Vagina (tissue), 2 donors: ENCODE measurements at regions not wholly inside any gene's neighbourhood (a gene's known extent, or its start where the extent isn't known, plus 50 kb on each side); places are given as distances from the start of the nearest gene placed in this dataset. TPM values are rescaled to one million over a fixed set of nuclear protein-coding genes. Genes with fewer than 3 reads are reported as not detected.

Experiments used
- DNase-seq, 2 donors: peaks; one replicate each; pipeline ENCODE4 v3.0.0-alpha.2; 2017; ENCODE audit errors: extremely low spot score in 2 of 2
- H3K27ac ChIP-seq: fragments of 200-600 bp; sonication (generic); one replicate; pipeline ENCODE4 v1.5.1; 2019
- H3K27me3 ChIP-seq: fragments of 200-600 bp; sonication (generic); one replicate; pipeline ENCODE4 v1.5.1; 2019
- H3K36me3 ChIP-seq, 2 donors: fragments of 200-600 bp; sonication (generic); one replicate each; pipeline ENCODE4 v1.5.1; 2017 to 2019
- H3K4me1 ChIP-seq: fragments of 200-600 bp; sonication (generic); one replicate; pipeline ENCODE4 v1.5.1; 2019
- H3K4me3 ChIP-seq, 2 donors: fragments of 200-600 bp; sonication (generic); 1 replicate in 1 of 2; 2 replicates in 1 of 2; pipeline ENCODE4 v1.5.1; 2016 to 2019
- H3K9me3 ChIP-seq: fragments of 200-600 bp; sonication (generic); one replicate; pipeline ENCODE4 v1.5.1; 2019
- CTCF ChIP-seq, 3 experiments: fragments of 450-650 bp in 2 of 3; fragments of 200-600 bp in 1 of 3; sonication (generic) in 1 of 3; IDR thresholded peaks; one replicate each; pipeline ENCODE4 v1.5.1; 2017 to 2019; ENCODE audit warnings: antibody characterized with exemption in 3 of 3, mild to moderate bottlenecking in 2 of 3, moderate library complexity in 2 of 3
- POLR2A ChIP-seq, 2 donors: fragments of 450-650 bp; IDR thresholded peaks; one replicate each; pipeline ENCODE4 v1.6.1; 2017; ENCODE audit warnings: antibody characterized with exemption in 2 of 2, mild to moderate bottlenecking in 2 of 2, moderate library complexity in 2 of 2
- POLR2AphosphoS5 ChIP-seq, 2 donors: sonication (generic); formaldehyde crosslinking; IDR thresholded peaks; one replicate each; pipeline ENCODE4 v1.9.0; 2017; ENCODE audit warnings: antibody characterized with exemption in 2 of 2, mild to moderate bottlenecking in 2 of 2, low read depth in 1 of 2; ENCODE audit not compliant: insufficient read depth in 1 of 2
- intact Hi-C: fragments of 100-400 bp; cut with DNase I; formaldehyde crosslinking; loops from one replicate; pipeline ENCODE4 v1.15.1; 2023
- small RNA-seq: library from RNA; depleted of rRNA; stranded (forward); fragments of <200 nt; gene quantifications from one replicate; pipeline ENCODE3, GENCODE V24; 2016

GRCh38 chr6:165713845-165714466, 50.9 kb upstream of the PDE10A start:
- Histone ChIP-seq H3K27ac (no peak overlapping the region), H3K9me3 (no peaks in the 10 kb centered on the region), H3K4me3 (no peak overlapping the region), H3K4me1 (no peaks in the 10 kb centered on the region), H3K27me3 (no peaks in the 10 kb centered on the region), H3K36me3 (no peaks in the 10 kb centered on the region)
- no peak for TF ChIP-seq POLR2AphosphoS5 (IDR thresholded peaks at IDR 0.05; ENCODE audit: insufficient read depth in 1 of 2, low read depth in 1 of 2)
- no peak for TF ChIP-seq POLR2A (IDR thresholded peaks at IDR 0.05)
- TF ChIP-seq CTCF (IDR thresholded peaks at IDR 0.05): no peak
- DNase-seq: no peak
- intact Hi-C loops: no loop called here

Small RNA genes in the stretch of these regions (small RNA-seq; reads per million reads assigned to genes)
- not detected for gene RNU6-730P
